ENCODE measurements at regions not wholly inside any gene's neighbourhood (a gene's known extent, or its start where the extent isn't known, plus 50 kb on each side); places are given as distances from the start of the nearest gene placed in this dataset.

DNA sequence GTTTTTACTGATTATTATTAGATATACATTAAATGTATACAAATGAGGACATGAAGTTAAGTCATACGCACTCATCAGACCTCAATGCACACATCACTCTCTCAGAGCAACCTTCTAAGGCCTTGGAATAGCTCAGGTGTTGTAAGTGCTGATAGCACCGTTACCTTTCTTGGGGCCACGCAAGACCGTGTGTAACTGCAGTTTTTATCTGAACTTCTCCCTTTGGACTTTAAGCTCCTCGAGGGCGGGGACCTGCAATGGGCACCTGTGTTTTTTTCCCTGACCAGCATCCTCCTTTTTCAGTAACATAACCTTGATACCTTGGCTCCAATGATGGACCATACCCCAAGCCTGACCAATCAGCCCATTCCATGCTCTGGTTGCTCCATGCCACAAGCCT lies 136.5 kb upstream of the TMCC3 start:
- H3K27ac ChIP-seq, result no peak overlapping the region
- intact Hi-C loops (cut with DNase I), result no loop called here
- no peaks in the 10 kb centered on the region for H3K27me3 ChIP-seq (replicated peaks; ENCODE audit: insufficient read depth)
- TF ChIP-seq POLR2A (IDR thresholded peaks at IDR 0.05), result no peak
- TF ChIP-seq, protein P1, sequence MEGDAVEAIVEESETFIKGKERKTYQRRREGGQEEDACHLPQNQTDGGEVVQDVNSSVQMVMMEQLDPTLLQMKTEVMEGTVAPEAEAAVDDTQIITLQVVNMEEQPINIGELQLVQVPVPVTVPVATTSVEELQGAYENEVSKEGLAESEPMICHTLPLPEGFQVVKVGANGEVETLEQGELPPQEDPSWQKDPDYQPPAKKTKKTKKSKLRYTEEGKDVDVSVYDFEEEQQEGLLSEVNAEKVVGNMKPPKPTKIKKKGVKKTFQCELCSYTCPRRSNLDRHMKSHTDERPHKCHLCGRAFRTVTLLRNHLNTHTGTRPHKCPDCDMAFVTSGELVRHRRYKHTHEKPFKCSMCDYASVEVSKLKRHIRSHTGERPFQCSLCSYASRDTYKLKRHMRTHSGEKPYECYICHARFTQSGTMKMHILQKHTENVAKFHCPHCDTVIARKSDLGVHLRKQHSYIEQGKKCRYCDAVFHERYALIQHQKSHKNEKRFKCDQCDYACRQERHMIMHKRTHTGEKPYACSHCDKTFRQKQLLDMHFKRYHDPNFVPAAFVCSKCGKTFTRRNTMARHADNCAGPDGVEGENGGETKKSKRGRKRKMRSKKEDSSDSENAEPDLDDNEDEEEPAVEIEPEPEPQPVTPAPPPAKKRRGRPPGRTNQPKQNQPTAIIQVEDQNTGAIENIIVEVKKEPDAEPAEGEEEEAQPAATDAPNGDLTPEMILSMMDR (IDR thresholded peaks at IDR 0.05), result no peak
- TF ChIP-seq POLR2AphosphoS5 (IDR thresholded peaks at IDR 0.05), result no peak
- H3K36me3 ChIP-seq, result no peaks in the 10 kb centered on the region
- H3K9me3 ChIP-seq, result no peaks in the 10 kb centered on the region
- no peak for DNase-seq (ENCODE audit: low spot score)
- H3K4me3 ChIP-seq, result no peak overlapping the region
- WGBS, result 99% methylated on average over 6 of the region's 6 CpGs
- H3K4me1 ChIP-seq (replicated peaks), result no peaks in the 10 kb centered on the region

DNA sequence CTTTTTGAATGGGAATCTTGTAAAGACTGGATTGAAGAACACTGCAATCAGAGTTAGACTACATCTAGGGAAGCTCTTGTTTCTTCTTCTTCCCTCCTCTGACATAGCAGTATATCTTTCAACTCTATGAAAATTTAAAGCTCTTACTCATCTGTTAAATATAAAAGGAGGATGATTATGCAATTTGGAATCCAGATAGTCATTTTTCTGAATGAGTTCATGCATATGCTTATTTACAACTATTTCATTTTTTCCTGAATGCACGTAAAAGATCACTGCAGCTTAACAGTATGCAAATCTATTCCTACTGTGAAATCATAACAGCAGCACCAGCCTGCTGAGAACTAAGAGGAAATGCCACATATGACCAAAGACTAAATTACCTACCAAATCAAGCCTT lies 133.5 kb upstream of the TMCC3 start:
- Histone ChIP-seq H3K27ac (no peak overlapping the region), H3K27me3 (replicated peaks; ENCODE audit: insufficient read depth) (no peaks in the 10 kb centered on the region), H3K4me1 (replicated peaks) (no peaks in the 10 kb centered on the region), H3K36me3 (no peaks in the 10 kb centered on the region), H3K4me3 (no peak overlapping the region), H3K9me3 (no peaks in the 10 kb centered on the region)
- WGBS, result 60% methylated on average over 1 of the region's 1 CpG
- intact Hi-C loops (cut with DNase I), result no loop called here
- no peak for DNase-seq (ENCODE audit: low spot score)
- TF ChIP-seq POLR2AphosphoS5 (IDR thresholded peaks at IDR 0.05) (no peak), POLR2A (IDR thresholded peaks at IDR 0.05) (no peak)
- TF ChIP-seq, protein P1 (IDR thresholded peaks at IDR 0.05), result no peak

DNA sequence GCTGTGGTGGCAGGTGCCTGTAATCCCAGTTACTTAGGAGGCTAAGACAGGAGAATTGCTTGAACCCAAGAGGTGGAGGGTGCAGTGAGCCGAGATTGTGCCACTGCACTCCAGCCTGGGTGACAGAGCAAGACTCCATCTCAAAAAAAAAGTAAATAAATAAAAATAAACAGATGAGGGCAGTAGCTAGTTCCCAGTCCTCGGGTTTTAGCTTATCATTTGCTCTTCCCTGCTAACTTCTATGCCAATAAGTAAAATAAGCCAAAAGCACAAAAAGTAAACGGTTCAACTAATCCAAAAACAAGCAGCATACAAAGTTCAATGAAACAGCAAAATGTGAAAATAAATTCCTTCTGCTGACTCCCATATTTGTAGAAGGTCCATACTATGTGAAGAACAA lies 133.0 kb upstream of the TMCC3 start:
- Histone ChIP-seq H3K27me3 (replicated peaks; ENCODE audit: insufficient read depth) (no peaks in the 10 kb centered on the region), H3K4me1 (replicated peaks) (no peaks in the 10 kb centered on the region), H3K36me3 (no peaks in the 10 kb centered on the region), H3K27ac (no peak overlapping the region), H3K4me3 (no peak overlapping the region), H3K9me3 (no peaks in the 10 kb centered on the region)
- WGBS, result 37% methylated on average over 3 of the region's 3 CpGs
- intact Hi-C loops (cut with DNase I), result no loop called here
- no peak for DNase-seq (ENCODE audit: low spot score)
- TF ChIP-seq, protein P1 (IDR thresholded peaks at IDR 0.05), result no peak
- TF ChIP-seq POLR2AphosphoS5 (IDR thresholded peaks at IDR 0.05), result no peak
- no peak for TF ChIP-seq POLR2A (IDR thresholded peaks at IDR 0.05)

DNA sequence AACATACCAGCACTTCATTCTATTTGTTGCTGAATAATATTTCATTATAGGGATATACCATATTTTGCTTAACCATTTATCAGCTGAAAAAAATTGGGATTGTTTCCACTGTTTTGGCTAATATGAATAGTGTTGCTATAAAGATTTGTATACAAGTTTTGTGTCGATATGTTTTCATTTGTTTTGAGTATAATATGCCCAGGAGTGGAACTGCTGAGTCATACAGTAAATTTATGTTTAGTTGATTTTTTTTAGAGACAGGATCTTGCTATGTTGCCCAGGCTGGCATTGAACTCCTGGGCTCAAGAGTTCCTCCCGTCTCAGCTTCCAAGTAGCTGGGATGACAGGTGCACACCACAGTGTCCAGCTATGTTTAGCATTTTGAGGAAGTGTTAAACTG lies 131.5 kb upstream of the TMCC3 start:
- TF ChIP-seq, protein P1 (IDR thresholded peaks at IDR 0.05), result no peak
- TF ChIP-seq POLR2A (IDR thresholded peaks at IDR 0.05) (no peak), POLR2AphosphoS5 (IDR thresholded peaks at IDR 0.05) (no peak)
- no peak overlapping the region for H3K27ac ChIP-seq
- WGBS, result 93% methylated on average over 2 of the region's 2 CpGs
- no peaks in the 10 kb centered on the region for H3K27me3 ChIP-seq (replicated peaks; ENCODE audit: insufficient read depth)
- no peaks in the 10 kb centered on the region for H3K36me3 ChIP-seq
- DNase-seq (ENCODE audit: low spot score), result no peak
- no peaks in the 10 kb centered on the region for H3K4me1 ChIP-seq (replicated peaks)
- intact Hi-C loops (cut with DNase I), result no loop called here
- no peak overlapping the region for H3K4me3 ChIP-seq
- H3K9me3 ChIP-seq, result no peaks in the 10 kb centered on the region

DNA sequence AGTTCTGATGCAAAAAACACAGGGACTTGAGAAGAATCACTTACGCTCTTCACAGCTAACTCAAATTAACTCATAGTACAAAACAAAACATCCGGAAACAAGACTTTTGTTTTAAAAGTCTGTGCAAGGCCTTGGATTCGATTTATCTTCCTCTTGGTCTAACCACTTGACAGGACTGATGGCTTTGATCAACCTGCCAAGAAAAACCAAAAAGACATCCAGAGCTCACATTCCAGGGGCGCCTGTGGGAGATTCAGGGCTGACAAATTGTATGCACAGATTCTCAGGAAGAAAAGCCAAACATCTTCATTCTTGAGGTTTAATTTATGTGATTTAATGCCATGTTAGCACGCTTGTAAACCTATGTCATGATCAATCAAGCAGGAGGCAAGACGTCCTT lies 129.1 kb upstream of the TMCC3 start:
- intact Hi-C loops (cut with DNase I), result no loop called here
- no peak for DNase-seq (ENCODE audit: low spot score)
- Histone ChIP-seq H3K4me3 (no peak overlapping the region), H3K27me3 (replicated peaks; ENCODE audit: insufficient read depth) (no peaks in the 10 kb centered on the region), H3K9me3 (no peaks in the 10 kb centered on the region), H3K27ac (no peak overlapping the region), H3K4me1 (replicated peaks) (no peaks in the 10 kb centered on the region), H3K36me3 (no peaks in the 10 kb centered on the region)
- 30% methylated on average over 6 of the region's 6 CpGs for WGBS
- no peak for TF ChIP-seq POLR2AphosphoS5 (IDR thresholded peaks at IDR 0.05)
- no peak for TF ChIP-seq POLR2A (IDR thresholded peaks at IDR 0.05)
- TF ChIP-seq, protein P1 (IDR thresholded peaks at IDR 0.05), result no peak

Measured in prostate gland (tissue), 2 donors.